K562 (cell line): ENCODE measurements at regions not wholly inside any gene's neighbourhood (a gene's known extent, or its start where the extent isn't known, plus 50 kb on each side); places are given as distances from the start of the nearest gene placed in this dataset.

Experiments used
- AFF4 ChIP-seq: sonication (generic); formaldehyde crosslinking; IDR thresholded peaks from 2 replicates; pipeline ENCODE4 v1.8.0; 2023; ENCODE audit warnings: mild to moderate bottlenecking, missing genetic modification reagents
- FOXO4 ChIP-seq: fragments of 450-650 bp; formaldehyde crosslinking; IDR thresholded peaks from 2 replicates; pipeline ENCODE4 v1.4.0; 2020; ENCODE audit warnings: mild to moderate bottlenecking, moderate library complexity
- GABPA ChIP-seq: fragments of 200-800 bp; sonication (Bioruptor generic); conservative IDR thresholded peaks from 2 replicates; pipeline ENCODE4 v1.6.1; 2016; ENCODE audit warnings: low read depth, missing genetic modification characterization, missing compliant biosample characterization
- HINFP ChIP-seq: fragments of 450-650 bp; conservative IDR thresholded peaks from 2 replicates; pipeline ENCODE4 v1.6.1; 2016; ENCODE audit warnings: missing genetic modification characterization, low read depth, mild to moderate bottlenecking, control low read depth, missing compliant biosample characterization
- TCF3 ChIP-seq: sonication (generic); formaldehyde crosslinking; IDR thresholded peaks from 2 replicates; pipeline ENCODE4 v1.4.0; 2020; ENCODE audit warnings: mild to moderate bottlenecking, missing genetic modification reagents
- ZKSCAN1 ChIP-seq: fragments of 150-350 bp; IDR thresholded peaks from 2 replicates; pipeline ENCODE4 v1.6.1; 2016; ENCODE audit warnings: low read depth, low read length
- ZNF165 ChIP-seq: fragments of 250-450 bp; sonication (Bioruptor Pico); IDR thresholded peaks from 2 replicates; pipeline ENCODE4 v1.4.0; 2020; ENCODE audit warnings: borderline replicate concordance
- ZNF23 ChIP-seq: fragments of 250-450 bp; sonication (Bioruptor Pico); IDR thresholded peaks from 2 replicates; pipeline ENCODE4 v1.4.0; 2020; ENCODE audit warnings: mild to moderate bottlenecking

- TF ChIP-seq AFF4 (CRISPR knock-in tag) (no peak), ZNF165 (no peak), FOXO4 (CRISPR knock-in tag) (no peak), GABPA (tag) (0 out of 2 replicates have a peak, but pooled peaks have one; percentile 17), ZKSCAN1 (no peak), ZNF23 (no peak), HINFP (tag) (0 out of 2 replicates have a peak, but pooled peaks have one; percentile 22), TCF3 (CRISPR knock-in tag) (no peak)
These were observed 155.3 kb downstream of the ADSS2 start (continued) for GRCh38 chr1:244296447-244296846.
